HL-60 (cell line): ENCODE measurements at regions not wholly inside any gene's neighbourhood (a gene's known extent, or its start where the extent isn't known, plus 50 kb on each side); places are given as distances from the start of the nearest gene placed in this dataset.

Experiments
- GABPA ChIP-seq: IDR thresholded peaks from 2 replicates; pipeline ENCODE4 v1.6.1; 2012; ENCODE audit warnings: low read depth
- POLR2AphosphoS5 ChIP-seq: IDR thresholded peaks from 2 replicates; pipeline ENCODE4 v1.6.1; 2012; ENCODE audit warnings: low read depth
- TF ChIP-seq, protein P1 (sequence below): IDR thresholded peaks from one replicate; pipeline ENCODE4 v1.5.1; 2011; ENCODE audit warnings: low read length, control low read depth, inconsistent platforms; ENCODE audit not compliant: insufficient read depth
- TF ChIP-seq, protein P2 (sequence below): IDR thresholded peaks from 2 replicates; pipeline ENCODE4 v1.6.1; 2012; ENCODE audit warnings: low read depth; ENCODE audit not compliant: insufficient replicate concordance

DNA sequence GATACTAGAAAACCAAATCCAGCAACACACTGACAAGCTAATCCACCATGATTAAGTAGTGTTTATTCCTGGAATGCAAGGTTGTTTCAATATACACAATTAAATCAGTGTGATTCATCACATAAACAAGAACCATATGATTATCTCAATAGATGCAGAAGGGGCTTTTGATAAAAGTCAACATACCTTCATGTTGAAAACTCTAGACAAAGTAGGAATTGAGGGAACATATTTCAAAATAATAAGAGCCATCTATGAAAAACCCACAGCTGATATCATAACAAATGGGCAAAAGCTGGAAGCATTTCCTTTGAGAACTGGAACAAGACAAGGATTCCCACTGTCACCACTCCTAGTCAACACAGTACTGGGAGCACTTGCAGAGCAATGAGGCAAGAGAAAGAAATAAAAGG, 213.6 kb upstream of the CSNK1A1L start:
- TF ChIP-seq, protein P1, sequence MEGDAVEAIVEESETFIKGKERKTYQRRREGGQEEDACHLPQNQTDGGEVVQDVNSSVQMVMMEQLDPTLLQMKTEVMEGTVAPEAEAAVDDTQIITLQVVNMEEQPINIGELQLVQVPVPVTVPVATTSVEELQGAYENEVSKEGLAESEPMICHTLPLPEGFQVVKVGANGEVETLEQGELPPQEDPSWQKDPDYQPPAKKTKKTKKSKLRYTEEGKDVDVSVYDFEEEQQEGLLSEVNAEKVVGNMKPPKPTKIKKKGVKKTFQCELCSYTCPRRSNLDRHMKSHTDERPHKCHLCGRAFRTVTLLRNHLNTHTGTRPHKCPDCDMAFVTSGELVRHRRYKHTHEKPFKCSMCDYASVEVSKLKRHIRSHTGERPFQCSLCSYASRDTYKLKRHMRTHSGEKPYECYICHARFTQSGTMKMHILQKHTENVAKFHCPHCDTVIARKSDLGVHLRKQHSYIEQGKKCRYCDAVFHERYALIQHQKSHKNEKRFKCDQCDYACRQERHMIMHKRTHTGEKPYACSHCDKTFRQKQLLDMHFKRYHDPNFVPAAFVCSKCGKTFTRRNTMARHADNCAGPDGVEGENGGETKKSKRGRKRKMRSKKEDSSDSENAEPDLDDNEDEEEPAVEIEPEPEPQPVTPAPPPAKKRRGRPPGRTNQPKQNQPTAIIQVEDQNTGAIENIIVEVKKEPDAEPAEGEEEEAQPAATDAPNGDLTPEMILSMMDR = no peak
- no peak for TF ChIP-seq POLR2AphosphoS5
- TF ChIP-seq, protein P2, sequence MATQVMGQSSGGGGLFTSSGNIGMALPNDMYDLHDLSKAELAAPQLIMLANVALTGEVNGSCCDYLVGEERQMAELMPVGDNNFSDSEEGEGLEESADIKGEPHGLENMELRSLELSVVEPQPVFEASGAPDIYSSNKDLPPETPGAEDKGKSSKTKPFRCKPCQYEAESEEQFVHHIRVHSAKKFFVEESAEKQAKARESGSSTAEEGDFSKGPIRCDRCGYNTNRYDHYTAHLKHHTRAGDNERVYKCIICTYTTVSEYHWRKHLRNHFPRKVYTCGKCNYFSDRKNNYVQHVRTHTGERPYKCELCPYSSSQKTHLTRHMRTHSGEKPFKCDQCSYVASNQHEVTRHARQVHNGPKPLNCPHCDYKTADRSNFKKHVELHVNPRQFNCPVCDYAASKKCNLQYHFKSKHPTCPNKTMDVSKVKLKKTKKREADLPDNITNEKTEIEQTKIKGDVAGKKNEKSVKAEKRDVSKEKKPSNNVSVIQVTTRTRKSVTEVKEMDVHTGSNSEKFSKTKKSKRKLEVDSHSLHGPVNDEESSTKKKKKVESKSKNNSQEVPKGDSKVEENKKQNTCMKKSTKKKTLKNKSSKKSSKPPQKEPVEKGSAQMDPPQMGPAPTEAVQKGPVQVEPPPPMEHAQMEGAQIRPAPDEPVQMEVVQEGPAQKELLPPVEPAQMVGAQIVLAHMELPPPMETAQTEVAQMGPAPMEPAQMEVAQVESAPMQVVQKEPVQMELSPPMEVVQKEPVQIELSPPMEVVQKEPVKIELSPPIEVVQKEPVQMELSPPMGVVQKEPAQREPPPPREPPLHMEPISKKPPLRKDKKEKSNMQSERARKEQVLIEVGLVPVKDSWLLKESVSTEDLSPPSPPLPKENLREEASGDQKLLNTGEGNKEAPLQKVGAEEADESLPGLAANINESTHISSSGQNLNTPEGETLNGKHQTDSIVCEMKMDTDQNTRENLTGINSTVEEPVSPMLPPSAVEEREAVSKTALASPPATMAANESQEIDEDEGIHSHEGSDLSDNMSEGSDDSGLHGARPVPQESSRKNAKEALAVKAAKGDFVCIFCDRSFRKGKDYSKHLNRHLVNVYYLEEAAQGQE = no peak
- TF ChIP-seq GABPA = no peak
